ENCODE measurements at regions not wholly inside any gene's neighbourhood (a gene's known extent, or its start where the extent isn't known, plus 50 kb on each side); places are given as distances from the start of the nearest gene placed in this dataset.

- TF ChIP-seq SIX5 (IDR thresholded peaks at IDR 0.05; ENCODE audit: low read depth, low read length, severe bottlenecking) (no peak), GATAD2B (conservative IDR thresholded peaks at IDR 0.05; ENCODE audit: low read depth) (no peak), WRNIP1 (IDR thresholded peaks at IDR 0.05; ENCODE audit: borderline replicate concordance, low read depth, low read length) (no peak), POLR2A (IDR thresholded peaks at IDR 0.05; ENCODE audit: low read depth, low read length) (no peak)
Measured at GRCh38 chr6:19298421-19298820, 538.7 kb upstream of the ID4 start (continued).

- no peak for ATAC-seq
- Histone ChIP-seq H3K4me2 (ENCODE audit: control insufficient read depth, insufficient read depth) (no peak overlapping the region), H4K20me1 (ENCODE audit: control insufficient read depth, insufficient read depth) (no peaks in the 10 kb centered on the region), H3K79me2 (ENCODE audit: control insufficient read depth, insufficient read depth, low read length) (no peaks in the 10 kb centered on the region), H2AFZ (ENCODE audit: control insufficient read depth, low read depth, low read length) (no peak overlapping the region), H3K36me3 (ENCODE audit: control insufficient read depth in 2 of 2, insufficient read depth in 2 of 2, low read length in 1 of 2) (no peaks in the 10 kb centered on the region), H3K27ac (ENCODE audit: control insufficient read depth, insufficient read depth) (no peak overlapping the region), H3K4me3 (no peak overlapping the region), H3K27me3 (replicated peaks in 1 of 2; ENCODE audit: control insufficient read depth in 2 of 2, insufficient read depth in 2 of 2, low read length in 1 of 2) (no peaks in the 10 kb centered on the region), H3K4me1 (ENCODE audit: control insufficient read depth, insufficient read depth, low read length) (no peaks in the 10 kb centered on the region), H3K9ac (ENCODE audit: control insufficient read depth, insufficient read depth, low read length) (no peak overlapping the region), H3K9me3 (replicated peaks; ENCODE audit: control insufficient read depth, insufficient read depth, low read length) (no peaks in the 10 kb centered on the region)
- in situ Hi-C loops (cut with MboI): no loop called here
- POLR2A ChIA-PET: no interaction called here
- CTCF ChIA-PET: no interaction called here
- intact Hi-C loops (cut with micrococcal nuclease; ENCODE audit: unreplicated experiment): no loop called here
- BruUV-seq (replicated peaks): no TSS peak
- SMC1A ChIA-PET (ENCODE audit: uncharacterized antibody, unreplicated experiment): no interaction called here
- DNase-seq (ENCODE audit: low read depth, low spot score): no peak
- RAD21 ChIA-PET (ENCODE audit: unreplicated experiment): no interaction called here
- WGBS (ENCODE audit: insufficient coverage, insufficient replicate concordance, low lambda C conversion rate, missing lambda C conversion rate): 2% methylated on average over 3 of the region's 3 CpGs
- FAIRE-seq: no peak
- TF ChIP-seq STAT3 (IDR thresholded peaks at IDR 0.05; ENCODE audit: low read depth, low read length) (no peak), KLF5 (IDR thresholded peaks at IDR 0.05; ENCODE audit: partially characterized antibody) (no peak), IKZF1 (conservative IDR thresholded peaks at IDR 0.05) (no peak), ZBTB4 (CRISPR knock-in tag; IDR thresholded peaks at IDR 0.05) (no peak), NBN (IDR thresholded peaks at IDR 0.05) (no peak), ZNF687 (IDR thresholded peaks at IDR 0.05) (no peak), POLR2A (IDR thresholded peaks at IDR 0.05; ENCODE audit: low read depth, low read length) (no peak), CBX5 (IDR thresholded peaks at IDR 0.05; ENCODE audit: low read depth) (no peak), BMI1 (IDR thresholded peaks at IDR 0.05; ENCODE audit: borderline replicate concordance) (no peak), BRCA1 (IDR thresholded peaks at IDR 0.05; ENCODE audit: low read depth, low read length) (no peak), TCF7 (IDR thresholded peaks at IDR 0.05; ENCODE audit: borderline replicate concordance) (no peak), SPI1 (IDR thresholded peaks at IDR 0.05; ENCODE audit: borderline replicate concordance, insufficient read depth, low read depth, low read length) (no peak), MLLT1 (IDR thresholded peaks at IDR 0.05) (no peak), IRF4 (IDR thresholded peaks at IDR 0.05; ENCODE audit: low read depth, low read length) (no peak), NFXL1 (IDR thresholded peaks at IDR 0.05; ENCODE audit: borderline replicate concordance) (no peak)
Measured at GRCh38 chr6:19299129-19299528, 538.0 kb upstream of the ID4 start.

Measured in GM12878 (cell line).